HEK293T (cell line): ENCODE measurements at regions not wholly inside any gene's neighbourhood (a gene's known extent, or its start where the extent isn't known, plus 50 kb on each side); places are given as distances from the start of the nearest gene placed in this dataset.
"Not testable (repeated sequence)": the region's sequence is repeated elsewhere in the genome, so short reads cannot be mapped to it uniquely, and the experiment has no call there.

Source experiments
- CTCF ChIA-PET: fragments of 350-600 bp; formaldehyde crosslinking; extraction: SDS; loops from one replicate; lab custom pipeline; 2021; ENCODE audit warnings: antibody characterized with exemption, inconsistent platforms; lab: Yijun Ruan, JAX
- POLR2A ChIA-PET: fragments of 350-600 bp; formaldehyde crosslinking; extraction: SDS; loops from one replicate; lab custom pipeline; 2020; ENCODE audit warnings: antibody characterized with exemption, inconsistent platforms; lab: Yijun Ruan, JAX
- DNase-seq: peaks from one replicate; pipeline ENCODE4 v3.0.0; 2012; ENCODE audit warnings: mixed read lengths; ENCODE audit errors: extremely low spot score
- ARNT ChIP-seq: fragments of 450-650 bp; IDR thresholded peaks from 2 replicates; pipeline ENCODE4 v1.6.1; 2017; ENCODE audit warnings: mild to moderate bottlenecking
- BHLHE40 ChIP-seq: fragments of 450-650 bp; IDR thresholded peaks from 2 replicates; pipeline ENCODE4 v1.6.1; 2016; ENCODE audit warnings: mild to moderate bottlenecking, moderate library complexity, borderline replicate concordance
- CTBP1 ChIP-seq: fragments of 450-650 bp; IDR thresholded peaks from 2 replicates; pipeline ENCODE4 v1.6.1; 2016; ENCODE audit warnings: borderline replicate concordance
- ELF4 ChIP-seq: fragments of 450-650 bp; IDR thresholded peaks from 2 replicates; pipeline ENCODE4 v1.6.1; 2017; ENCODE audit warnings: antibody characterized with exemption
- FOXA1 ChIP-seq: fragments of 450-650 bp; IDR thresholded peaks from 2 replicates; pipeline ENCODE4 v1.6.1; 2016; ENCODE audit warnings: mild to moderate bottlenecking
- FOXK2 ChIP-seq: fragments of 450-650 bp; IDR thresholded peaks from 2 replicates; pipeline ENCODE4 v1.6.1; 2016; ENCODE audit warnings: mild to moderate bottlenecking
- FOXM1 ChIP-seq: fragments of 450-650 bp; IDR thresholded peaks from 2 replicates; pipeline ENCODE4 v1.6.1; 2017; ENCODE audit warnings: mild to moderate bottlenecking, borderline replicate concordance
- HDGF ChIP-seq: fragments of 450-650 bp; IDR thresholded peaks from 2 replicates; pipeline ENCODE4 v1.6.1; 2017; ENCODE audit warnings: antibody characterized with exemption, borderline replicate concordance
- L3MBTL2 ChIP-seq: fragments of 450-650 bp; conservative IDR thresholded peaks from 2 replicates; pipeline ENCODE4 v1.6.1; 2016; ENCODE audit warnings: mild to moderate bottlenecking
- LEF1 ChIP-seq: fragments of 450-650 bp; IDR thresholded peaks from 2 replicates; pipeline ENCODE4 v1.6.1; 2017; ENCODE audit warnings: mild to moderate bottlenecking, borderline replicate concordance
- NFRKB ChIP-seq: fragments of 450-650 bp; IDR thresholded peaks from 2 replicates; pipeline ENCODE4 v1.6.1; 2016; ENCODE audit warnings: mild to moderate bottlenecking, moderate library complexity
- PKNOX1 ChIP-seq: fragments of 450-650 bp; IDR thresholded peaks from 2 replicates; pipeline ENCODE4 v1.6.1; 2016
- SP1 ChIP-seq: fragments of 450-650 bp; IDR thresholded peaks from 2 replicates; pipeline ENCODE4 v1.6.1; 2017
- SUZ12 ChIP-seq: fragments of 450-650 bp; IDR thresholded peaks from 2 replicates; pipeline ENCODE4 v1.6.1; 2016; ENCODE audit warnings: mild to moderate bottlenecking
- TARDBP ChIP-seq: fragments of 450-650 bp; IDR thresholded peaks from 2 replicates; pipeline ENCODE4 v1.6.1; 2016
- ZNF384 ChIP-seq: fragments of 450-650 bp; IDR thresholded peaks from 2 replicates; pipeline ENCODE4 v1.6.1; 2016

- DNase-seq: no peak
- TF ChIP-seq FOXA1 (no peak), L3MBTL2 (no peak), ELF4 (no peak), SUZ12 (no peak), TARDBP (no peak), ZNF384 (no peak), NFRKB (no peak), CTBP1 (no peak), FOXM1 (no peak), LEF1 (no peak), PKNOX1 (no peak), SP1 (no peak), ARNT (no peak)
- CTCF ChIA-PET: no interaction called here
- POLR2A ChIA-PET: interaction anchor here (1.2 kb wide), 1 partner anchor 153 kb away, joined by 3 read pairs; the partner anchor contains the start of gene TNRC6C
Observed at GRCh38 chr17:77804796-77805426, 153.6 kb upstream of the TNRC6C start.

- DNase-seq, POLR2A ChIA-PET, CTCF ChIA-PET: not testable (repeated sequence)
Observed at GRCh38 chr17:77805970-77806369, 152.5 kb upstream of the TNRC6C start.

GRCh38 chr17:77807051-77807745, 151.3 kb upstream of the TNRC6C start:
- CTCF ChIA-PET: interaction anchor here (0.5 to 1.4 kb wide), 2 partner anchors 27 to 130 kb away, joined by 3 to 5 read pairs; no protein-coding TSS in a partner anchor
- POLR2A ChIA-PET: no interaction called here
- TF ChIP-seq FOXK2 (no peak), HDGF (no peak), CTBP1 (no peak), TARDBP (no peak), L3MBTL2 (no peak), SUZ12 (no peak), PKNOX1 (no peak), ZNF384 (no peak), FOXM1 (no peak), BHLHE40 (no peak), LEF1 (no peak), FOXA1 (no peak), ELF4 (no peak), NFRKB (no peak), SP1 (no peak), ARNT (no peak)
- no peak for DNase-seq

GRCh38 chr17:77807746-77808441, 150.6 kb upstream of the TNRC6C start:
- CTCF ChIA-PET: interaction anchor here (0.5 to 1.4 kb wide), 3 partner anchors 10 to 131 kb away, joined by 3 to 5 read pairs (median 3); no protein-coding TSS in a partner anchor
- TF ChIP-seq NFRKB (no peak), CTBP1 (no peak), PKNOX1 (no peak), TARDBP (no peak), L3MBTL2 (no peak), ARNT (no peak), HDGF (no peak), FOXA1 (no peak), SUZ12 (no peak), SP1 (no peak), FOXK2 (no peak), ZNF384 (no peak), ELF4 (no peak), LEF1 (no peak), BHLHE40 (no peak), FOXM1 (no peak)
- POLR2A ChIA-PET: no interaction called here
- no peak for DNase-seq

- CTCF ChIA-PET: interaction anchor here (1.2 to 1.4 kb wide), 2 partner anchors 10 to 25 kb away, joined by 3 to 5 read pairs; no protein-coding TSS in a partner anchor
- TF ChIP-seq FOXA1: no peak
- TF ChIP-seq FOXK2: no peak
- TF ChIP-seq SUZ12: no peak
- no peak for TF ChIP-seq BHLHE40
- TF ChIP-seq ZNF384: no peak
- no peak for TF ChIP-seq SP1
- TF ChIP-seq ELF4: no peak
- TF ChIP-seq HDGF: no peak
- no peak for TF ChIP-seq LEF1
- TF ChIP-seq CTBP1: no peak
- no peak for TF ChIP-seq TARDBP
- TF ChIP-seq FOXM1: no peak
- no peak for TF ChIP-seq NFRKB
- no peak for TF ChIP-seq L3MBTL2
- TF ChIP-seq ARNT: no peak
- no peak for TF ChIP-seq PKNOX1
- POLR2A ChIA-PET: no interaction called here
- no peak for DNase-seq
Observed at GRCh38 chr17:77808686-77809425, 149.6 kb upstream of the TNRC6C start.
